Fibroblast of villous mesenchyme (primary cell): ENCODE measurements at regions not wholly inside any gene's neighbourhood (a gene's known extent, or its start where the extent isn't known, plus 50 kb on each side); places are given as distances from the start of the nearest gene placed in this dataset.

Source experiments
- DNase-seq: peaks from one replicate; pipeline ENCODE4 v3.0.0-alpha.2; 2010; ENCODE audit warnings: low read depth
- H3K4me3 ChIP-seq: 2 replicates; pipeline ENCODE4 v1.5.1; 2011; ENCODE audit warnings: low read depth, mild to moderate bottlenecking, low read length
- TF ChIP-seq, protein P1 (sequence below): IDR thresholded peaks from 2 replicates; pipeline ENCODE4 v1.5.1; 2012; ENCODE audit warnings: low read depth, mild to moderate bottlenecking, low read length; ENCODE audit not compliant: insufficient read depth

- H3K4me3 ChIP-seq: no peak overlapping the region
- TF ChIP-seq, protein P1, sequence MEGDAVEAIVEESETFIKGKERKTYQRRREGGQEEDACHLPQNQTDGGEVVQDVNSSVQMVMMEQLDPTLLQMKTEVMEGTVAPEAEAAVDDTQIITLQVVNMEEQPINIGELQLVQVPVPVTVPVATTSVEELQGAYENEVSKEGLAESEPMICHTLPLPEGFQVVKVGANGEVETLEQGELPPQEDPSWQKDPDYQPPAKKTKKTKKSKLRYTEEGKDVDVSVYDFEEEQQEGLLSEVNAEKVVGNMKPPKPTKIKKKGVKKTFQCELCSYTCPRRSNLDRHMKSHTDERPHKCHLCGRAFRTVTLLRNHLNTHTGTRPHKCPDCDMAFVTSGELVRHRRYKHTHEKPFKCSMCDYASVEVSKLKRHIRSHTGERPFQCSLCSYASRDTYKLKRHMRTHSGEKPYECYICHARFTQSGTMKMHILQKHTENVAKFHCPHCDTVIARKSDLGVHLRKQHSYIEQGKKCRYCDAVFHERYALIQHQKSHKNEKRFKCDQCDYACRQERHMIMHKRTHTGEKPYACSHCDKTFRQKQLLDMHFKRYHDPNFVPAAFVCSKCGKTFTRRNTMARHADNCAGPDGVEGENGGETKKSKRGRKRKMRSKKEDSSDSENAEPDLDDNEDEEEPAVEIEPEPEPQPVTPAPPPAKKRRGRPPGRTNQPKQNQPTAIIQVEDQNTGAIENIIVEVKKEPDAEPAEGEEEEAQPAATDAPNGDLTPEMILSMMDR: peak; percentile 71
- peak; percentile 54 for DNase-seq
Observed at GRCh38 chr10:105950410-105950809, 1214.1 kb downstream of the SORCS1 start.

DNA sequence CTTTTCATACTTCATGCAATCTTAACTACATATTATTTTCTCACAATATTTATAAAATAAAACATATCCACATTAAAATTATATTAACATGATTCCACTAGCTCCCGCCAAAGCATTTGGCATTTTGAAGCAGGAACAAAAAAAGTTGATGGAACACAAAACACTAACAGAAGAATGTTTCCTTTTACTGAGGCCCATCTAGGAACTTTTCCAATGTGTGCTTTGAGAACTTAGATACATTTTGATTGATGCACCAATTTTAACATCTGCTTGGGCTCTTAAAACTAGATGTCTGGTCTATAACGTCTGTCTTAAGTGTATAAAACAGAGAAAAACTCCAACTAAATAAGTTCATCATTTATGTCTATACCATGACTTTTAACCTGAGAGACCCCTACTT, 1214.8 kb downstream of the SORCS1 start:
- TF ChIP-seq, protein P1: no peak
- no peak for DNase-seq
- H3K4me3 ChIP-seq: no peak overlapping the region

DNA sequence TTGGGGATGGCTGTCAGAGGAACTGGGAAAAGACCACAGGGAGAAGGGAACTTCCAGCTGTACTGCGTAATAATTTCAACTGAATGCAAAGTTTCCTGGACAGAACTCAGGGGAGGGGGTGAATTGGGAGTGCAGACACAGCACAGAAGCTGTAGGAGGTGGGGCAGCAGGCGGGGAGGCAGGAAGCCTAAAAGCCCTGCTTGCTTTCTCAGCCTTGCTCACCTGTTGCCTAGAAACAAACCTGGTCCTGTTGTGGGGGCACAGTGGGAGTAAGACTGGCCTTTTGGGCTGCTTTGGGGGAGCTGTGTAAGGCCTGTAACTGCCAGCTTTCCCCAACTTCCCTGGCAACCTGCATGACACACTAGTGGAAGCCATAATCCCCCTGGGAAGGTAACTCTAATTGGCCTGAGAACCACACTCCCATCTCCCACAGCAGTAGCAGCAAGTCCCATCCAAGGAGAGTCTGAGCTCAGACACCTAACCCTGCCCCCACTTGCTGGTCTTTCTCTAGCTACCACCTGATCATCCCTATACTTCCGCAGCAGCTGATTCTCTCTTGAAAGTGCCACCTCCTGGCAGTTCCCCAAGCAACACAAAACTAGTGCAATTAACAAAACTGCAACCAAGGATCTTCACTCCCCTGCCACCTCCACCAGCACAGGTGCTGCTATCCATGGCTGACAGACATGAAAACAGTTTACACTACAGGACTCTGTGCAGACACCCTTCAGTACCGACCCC, 1239.3 kb downstream of the SORCS1 start:
- H3K4me3 ChIP-seq: no peak overlapping the region
- no peak for DNase-seq
- TF ChIP-seq, protein P1: no peak

DNA sequence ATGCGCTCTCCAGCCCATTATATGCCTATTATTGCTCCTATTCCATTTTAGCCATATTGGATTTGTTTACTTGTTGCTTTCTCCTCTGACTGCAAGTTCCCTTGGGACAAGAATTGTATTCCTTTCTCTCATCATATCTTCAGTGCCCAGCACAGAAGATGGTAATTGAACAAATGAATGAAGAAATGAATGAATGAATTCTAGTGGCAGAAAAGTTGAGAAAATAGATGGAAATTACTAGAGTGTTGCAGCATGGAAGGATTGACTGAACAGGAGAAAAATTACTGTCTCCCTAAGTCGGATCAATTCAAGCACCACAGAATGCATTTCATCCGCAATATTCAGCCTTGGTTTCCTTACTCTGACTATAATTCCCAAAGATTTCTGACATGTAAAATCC, 1243.2 kb downstream of the SORCS1 start:
- no peak overlapping the region for H3K4me3 ChIP-seq
- DNase-seq: no peak
- TF ChIP-seq, protein P1: no peak

- DNase-seq: no peak
- no peak overlapping the region for H3K4me3 ChIP-seq
- TF ChIP-seq, protein P1: no peak
Observed at GRCh38 chr10:105914432-105914831, 1250.1 kb downstream of the SORCS1 start.

DNA sequence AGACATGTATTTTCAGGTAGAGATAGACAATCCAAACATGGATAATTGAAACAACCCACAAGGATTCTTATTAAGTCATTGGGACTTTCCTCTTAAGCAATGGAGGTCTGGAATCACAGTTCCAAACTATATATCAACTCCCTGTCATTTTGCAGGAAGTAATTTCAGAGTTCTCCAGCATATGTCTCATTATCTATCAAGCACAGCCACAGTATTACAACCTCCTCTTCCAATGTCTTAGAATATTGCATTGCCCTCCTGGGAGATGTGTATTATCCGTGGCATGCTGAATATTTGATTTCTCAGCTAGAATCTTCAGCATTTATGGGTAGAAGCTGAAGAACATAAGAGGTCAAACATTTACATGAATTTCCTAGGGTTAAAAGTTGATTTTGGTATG, 1255.8 kb downstream of the SORCS1 start:
- no peak for DNase-seq
- no peak overlapping the region for H3K4me3 ChIP-seq
- TF ChIP-seq, protein P1: no peak

GRCh38 chr10:105885495-105885894, 1244.4 kb downstream of the SORCS3 start:
- TF ChIP-seq, protein P1: no peak
- no peak overlapping the region for H3K4me3 ChIP-seq
- no peak for DNase-seq
